ENCODE measurements at regions not wholly inside any gene's neighbourhood (a gene's known extent, or its start where the extent isn't known, plus 50 kb on each side); places are given as distances from the start of the nearest gene placed in this dataset.

DNA sequence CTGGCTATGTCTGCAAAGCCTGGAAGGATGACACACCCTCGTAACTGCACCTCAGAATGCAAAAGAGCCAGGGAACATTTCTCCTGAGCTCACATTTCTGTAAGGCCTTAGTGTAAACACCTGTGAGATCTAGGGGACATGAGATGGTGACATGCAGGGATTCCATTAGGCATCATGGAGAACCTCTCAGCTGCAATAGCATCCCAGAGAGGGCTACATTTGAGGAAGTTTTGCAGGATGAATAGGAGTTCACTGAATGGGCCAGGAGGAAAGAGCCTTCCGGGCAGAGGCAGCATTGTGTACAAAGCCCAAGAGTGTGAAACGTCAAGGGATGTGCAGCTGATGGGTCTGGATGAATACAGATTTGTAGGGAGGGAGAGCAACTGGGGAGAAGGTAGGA lies 223.0 kb upstream of the RPL38 start:
- WGBS, 2 donors, result 81 to 85% methylated on average over 3 of the region's 3 CpGs
- no peaks in the 10 kb centered on the region for H3K4me1 ChIP-seq
- TF ChIP-seq, protein P1, sequence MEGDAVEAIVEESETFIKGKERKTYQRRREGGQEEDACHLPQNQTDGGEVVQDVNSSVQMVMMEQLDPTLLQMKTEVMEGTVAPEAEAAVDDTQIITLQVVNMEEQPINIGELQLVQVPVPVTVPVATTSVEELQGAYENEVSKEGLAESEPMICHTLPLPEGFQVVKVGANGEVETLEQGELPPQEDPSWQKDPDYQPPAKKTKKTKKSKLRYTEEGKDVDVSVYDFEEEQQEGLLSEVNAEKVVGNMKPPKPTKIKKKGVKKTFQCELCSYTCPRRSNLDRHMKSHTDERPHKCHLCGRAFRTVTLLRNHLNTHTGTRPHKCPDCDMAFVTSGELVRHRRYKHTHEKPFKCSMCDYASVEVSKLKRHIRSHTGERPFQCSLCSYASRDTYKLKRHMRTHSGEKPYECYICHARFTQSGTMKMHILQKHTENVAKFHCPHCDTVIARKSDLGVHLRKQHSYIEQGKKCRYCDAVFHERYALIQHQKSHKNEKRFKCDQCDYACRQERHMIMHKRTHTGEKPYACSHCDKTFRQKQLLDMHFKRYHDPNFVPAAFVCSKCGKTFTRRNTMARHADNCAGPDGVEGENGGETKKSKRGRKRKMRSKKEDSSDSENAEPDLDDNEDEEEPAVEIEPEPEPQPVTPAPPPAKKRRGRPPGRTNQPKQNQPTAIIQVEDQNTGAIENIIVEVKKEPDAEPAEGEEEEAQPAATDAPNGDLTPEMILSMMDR (IDR thresholded peaks at IDR 0.05), result no peak
- no peak for TF ChIP-seq EP300 (IDR thresholded peaks at IDR 0.05)
- TF ChIP-seq POLR2A (IDR thresholded peaks at IDR 0.05), result no peak

GRCh38 chr17:73982871-73983270 lies 220.6 kb upstream of the RPL38 start:
- Histone ChIP-seq H3K4me1 (no peaks in the 10 kb centered on the region), H3K27me3 (no peaks in the 10 kb centered on the region), H3K4me3 (no peak overlapping the region), H3K36me3 (no peaks in the 10 kb centered on the region), H3K9me3 (peaks cover 0 to 3% (median 0%) of the 10 kb centered on the region in 4 donors), H3K27ac (no peak overlapping the region)
- TF ChIP-seq, protein P1 (IDR thresholded peaks at IDR 0.05), result no peak
- TF ChIP-seq EP300 (IDR thresholded peaks at IDR 0.05), result no peak
- no peak for TF ChIP-seq POLR2A (IDR thresholded peaks at IDR 0.05)
- no peak for DNase-seq (ENCODE audit: low spot score in 2 of 2)
- WGBS, 2 donors, result 75 to 79% methylated on average over 8 of the region's 8 CpGs

More for the DNA sequence above, 223.0 kb upstream of the RPL38 start:
- no peak for DNase-seq (ENCODE audit: low spot score in 2 of 2)
- H3K27me3 ChIP-seq, result no peaks in the 10 kb centered on the region
- H3K27ac ChIP-seq, result no peak overlapping the region
- H3K9me3 ChIP-seq, result peaks cover 0 to 3% (median 0%) of the 10 kb centered on the region in 4 donors
- H3K36me3 ChIP-seq, result no peaks in the 10 kb centered on the region
- no peak overlapping the region for H3K4me3 ChIP-seq

- H3K4me1 ChIP-seq, result no peaks in the 10 kb centered on the region
- WGBS, 2 donors, result 59 to 69% methylated on average over 16 of the region's 16 CpGs
- DNase-seq (ENCODE audit: low spot score in 2 of 2), result peak in 1 of 2 donors; percentile 6
Measured at GRCh38 chr17:73983621-73984400, 219.7 kb upstream of the RPL38 start.

DNA sequence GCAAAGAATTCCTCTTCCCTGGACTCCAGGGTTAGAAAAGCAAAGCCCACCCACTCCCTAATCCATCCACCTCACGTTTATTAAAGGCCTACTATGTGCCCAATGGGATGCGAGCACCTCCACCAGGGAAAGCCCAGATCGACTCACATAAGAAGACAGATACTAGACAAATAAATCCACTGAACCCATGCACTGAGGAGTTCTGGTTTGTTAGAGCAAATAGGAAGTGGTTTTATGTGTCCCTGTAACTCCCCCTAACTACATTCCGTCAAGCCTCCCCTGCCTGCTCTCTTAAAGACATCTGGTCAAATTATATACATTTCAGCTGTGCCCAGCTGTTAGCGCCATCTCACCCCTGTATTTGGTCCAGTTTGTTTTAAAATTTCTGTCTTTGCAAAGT lies 218.5 kb upstream of the RPL38 start:
- DNase-seq (ENCODE audit: low spot score in 2 of 2), result no peak
- TF ChIP-seq EP300 (IDR thresholded peaks at IDR 0.05), result no peak
- no peak for TF ChIP-seq POLR2A (IDR thresholded peaks at IDR 0.05)
- TF ChIP-seq, protein P1 (IDR thresholded peaks at IDR 0.05), result no peak
- WGBS, 2 donors, result 33 to 36% methylated on average over 5 of the region's 5 CpGs
- Histone ChIP-seq H3K36me3 (no peaks in the 10 kb centered on the region), H3K27ac (no peak overlapping the region), H3K4me3 (no peak overlapping the region), H3K4me1 (no peaks in the 10 kb centered on the region), H3K9me3 (no peaks in the 10 kb centered on the region), H3K27me3 (no peaks in the 10 kb centered on the region)

More at GRCh38 chr17:73983621-73984400, 219.7 kb upstream of the RPL38 start:
- Histone ChIP-seq H3K27me3 (no peaks in the 10 kb centered on the region), H3K4me3 (no peak overlapping the region), H3K27ac (no peak overlapping the region), H3K9me3 (peaks cover 0 to 2% (median 0%) of the 10 kb centered on the region in 4 donors), H3K36me3 (no peaks in the 10 kb centered on the region)
- TF ChIP-seq EP300 (IDR thresholded peaks at IDR 0.05) (no peak), POLR2A (IDR thresholded peaks at IDR 0.05) (no peak)
- TF ChIP-seq, protein P1 (IDR thresholded peaks at IDR 0.05), result no peak

DNA sequence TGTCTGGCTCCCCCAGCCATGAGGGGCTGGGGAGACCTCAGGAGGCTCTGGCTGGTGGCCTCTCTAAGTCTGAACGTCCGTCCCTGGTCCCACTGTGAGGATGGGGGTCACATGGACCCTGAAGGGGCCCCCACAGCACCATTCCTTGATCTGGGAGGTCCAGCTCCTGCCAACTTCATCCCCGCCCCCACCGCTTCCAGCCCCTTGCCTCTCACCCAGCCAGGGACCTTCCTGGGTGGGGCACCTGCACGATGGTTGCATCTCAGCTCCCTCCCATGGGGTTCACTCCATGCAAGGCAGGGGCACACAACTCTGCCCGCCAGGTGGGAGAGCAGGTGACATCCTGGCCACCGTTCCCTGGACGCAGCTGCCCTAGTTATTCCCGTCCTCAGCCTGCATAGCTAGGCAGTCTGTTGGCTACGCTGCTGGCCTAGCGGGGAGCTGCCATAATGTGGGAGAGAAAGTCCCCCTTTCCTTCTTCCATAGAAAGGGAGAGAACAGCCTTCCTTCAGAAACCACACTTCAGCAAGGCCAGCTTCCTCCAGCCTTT lies 217.9 kb upstream of the RPL38 start:
- Histone ChIP-seq H3K9me3 (no peaks in the 10 kb centered on the region), H3K4me3 (no peak overlapping the region), H3K36me3 (no peaks in the 10 kb centered on the region), H3K4me1 (no peaks in the 10 kb centered on the region), H3K27ac (no peak overlapping the region), H3K27me3 (no peaks in the 10 kb centered on the region)
- TF ChIP-seq POLR2A (IDR thresholded peaks at IDR 0.05) (no peak), EP300 (IDR thresholded peaks at IDR 0.05) (no peak)
- TF ChIP-seq, protein P1 (IDR thresholded peaks at IDR 0.05), result no peak
- 73 to 88% methylated on average over 11 of the region's 11 CpGs for WGBS, 2 donors
- no peak for DNase-seq (ENCODE audit: low spot score in 2 of 2)

Measured in tibial nerve (tissue), 4 donors.